ENCODE measurements at regions not wholly inside any gene's neighbourhood (a gene's known extent, or its start where the extent isn't known, plus 50 kb on each side); places are given as distances from the start of the nearest gene placed in this dataset.

DNA sequence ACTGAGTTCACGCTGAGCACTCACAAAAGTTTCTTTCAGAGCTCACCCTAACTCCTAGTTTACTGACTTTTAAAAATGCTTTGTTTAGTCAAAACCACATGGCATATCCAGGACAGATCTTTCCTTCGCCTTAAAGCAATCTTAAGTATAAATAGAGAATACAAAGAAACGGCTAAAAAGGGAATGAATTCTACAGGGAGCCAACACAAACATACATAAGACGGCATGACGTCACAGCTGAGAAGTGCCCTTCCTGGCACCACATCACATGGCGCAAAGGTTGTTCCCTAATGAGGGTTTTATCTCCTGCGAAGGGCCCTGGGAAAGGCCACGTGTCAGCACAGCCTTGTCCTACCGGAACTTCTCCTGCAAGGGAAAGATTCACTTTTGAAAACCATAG, 141.3 kb downstream of the IRX1 start:
- DNase-seq: no peak

DNA sequence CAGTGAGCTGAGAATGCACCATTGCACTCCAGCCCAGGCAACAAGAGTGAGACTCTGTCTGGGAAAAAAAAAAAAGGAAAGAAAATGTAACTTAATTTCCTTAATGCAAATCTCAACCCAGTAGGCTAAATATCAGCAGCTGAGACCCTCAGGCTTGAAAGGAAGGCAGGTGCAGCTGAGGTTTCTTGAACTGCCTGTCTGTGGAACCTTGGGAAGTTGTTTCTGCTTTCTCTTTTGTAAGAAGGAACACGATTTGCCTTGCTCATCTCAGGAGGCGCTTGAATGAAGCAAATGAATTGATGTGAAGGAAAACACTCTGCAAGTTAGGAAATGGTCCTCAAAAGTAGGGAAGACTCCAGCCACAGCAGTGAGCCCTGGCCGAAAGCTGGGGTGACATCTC, 143.3 kb downstream of the IRX1 start:
- DNase-seq: no peak

DNA sequence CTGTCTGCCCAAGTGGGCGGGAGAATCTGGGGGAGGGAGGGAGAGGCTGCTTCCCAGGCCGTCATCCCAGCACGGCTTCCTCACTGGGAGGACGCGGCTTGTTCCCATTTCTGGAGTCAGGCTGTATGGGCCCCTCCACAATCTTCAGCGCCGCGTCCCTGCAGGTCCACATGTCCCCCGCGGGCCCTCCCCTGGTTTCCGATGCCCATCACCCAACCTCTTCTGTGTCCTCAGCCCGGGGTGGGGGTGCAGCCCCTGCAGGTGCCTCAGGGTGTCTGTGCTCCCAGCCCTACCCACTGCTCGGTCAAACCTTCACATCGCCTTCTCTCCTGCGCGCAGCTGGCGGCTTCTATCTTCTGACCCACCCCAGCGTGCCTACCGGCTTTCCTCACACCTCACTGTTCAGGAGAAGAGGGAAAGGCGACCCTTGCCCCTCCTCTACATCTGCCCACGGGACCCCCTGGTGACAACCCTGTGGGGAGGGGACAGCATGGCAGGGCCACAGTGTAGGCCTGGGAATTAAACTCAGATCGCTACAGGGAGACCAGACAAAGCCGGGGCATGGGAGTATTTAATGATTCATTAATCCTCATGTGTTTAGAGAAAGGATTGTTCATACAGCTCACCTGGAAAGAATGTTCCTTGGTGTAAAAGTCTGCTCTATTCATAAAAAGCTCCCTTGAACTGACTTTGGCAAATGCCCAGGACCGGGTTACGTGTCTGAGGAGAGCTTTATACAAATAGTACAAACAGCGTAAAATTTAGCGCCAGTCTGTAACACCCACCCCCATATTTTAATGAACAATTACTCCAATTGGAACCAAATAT, 145.1 kb downstream of the IRX1 start:
- DNase-seq: no peak

DNA sequence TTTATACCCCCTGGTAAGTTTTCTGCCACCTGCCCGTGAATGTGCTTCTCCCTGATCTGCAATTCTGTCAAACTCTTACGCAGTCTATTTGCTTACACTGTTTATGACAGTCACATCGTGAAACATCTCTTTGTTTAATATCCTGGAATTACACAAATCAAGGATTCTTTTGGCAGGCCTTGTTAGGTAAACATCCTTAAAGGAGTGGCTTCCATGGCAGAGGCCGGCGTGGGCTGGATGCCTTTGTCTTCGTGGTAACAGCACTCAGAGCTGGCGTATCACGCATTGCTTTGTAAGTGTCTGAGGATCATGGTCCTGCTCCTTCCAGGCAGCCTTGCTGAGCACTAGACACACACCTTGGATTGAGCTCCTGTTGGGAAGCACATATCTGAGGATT, 145.7 kb downstream of the IRX1 start:
- DNase-seq: no peak

DNA sequence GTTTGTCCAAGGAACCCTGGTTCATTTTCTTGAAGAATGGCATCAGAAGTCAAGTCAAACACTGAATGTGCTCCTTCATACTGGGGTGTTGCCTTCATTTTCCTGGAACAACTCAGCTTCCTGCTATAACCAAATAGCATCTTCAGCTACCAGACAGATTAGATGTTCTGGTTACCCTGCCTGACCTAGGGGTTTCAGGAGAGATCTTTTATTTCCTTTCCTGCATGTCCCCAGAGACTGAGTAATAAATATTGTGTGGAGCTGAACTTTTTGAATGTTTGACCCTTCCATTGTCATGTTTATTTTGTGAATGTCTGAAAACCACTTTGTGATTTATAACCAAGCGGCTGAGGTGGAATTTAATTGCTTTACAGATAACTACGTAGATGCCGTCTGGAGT, 147.1 kb downstream of the IRX1 start:
- DNase-seq: no peak

DNA sequence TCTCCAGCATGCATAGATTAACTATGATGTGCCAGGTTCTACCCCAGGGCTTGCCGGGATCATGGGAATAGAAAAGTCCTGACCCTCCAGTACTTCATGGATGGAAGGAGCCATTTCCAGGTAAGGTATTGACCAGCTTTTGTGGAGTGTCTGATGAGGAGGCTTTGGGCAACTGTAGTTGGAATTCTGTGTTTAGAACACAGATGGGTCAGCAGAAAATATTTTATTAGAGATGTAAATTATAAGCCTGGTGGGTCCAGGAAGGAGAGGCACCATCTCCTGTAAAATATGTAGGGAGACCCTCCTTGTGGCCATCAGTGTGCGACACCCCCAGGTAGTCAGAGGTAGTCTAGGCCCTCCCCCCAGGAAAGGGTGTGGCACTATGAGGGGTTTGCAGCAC, 156.2 kb downstream of the IRX1 start:
- no peak for DNase-seq

DNA sequence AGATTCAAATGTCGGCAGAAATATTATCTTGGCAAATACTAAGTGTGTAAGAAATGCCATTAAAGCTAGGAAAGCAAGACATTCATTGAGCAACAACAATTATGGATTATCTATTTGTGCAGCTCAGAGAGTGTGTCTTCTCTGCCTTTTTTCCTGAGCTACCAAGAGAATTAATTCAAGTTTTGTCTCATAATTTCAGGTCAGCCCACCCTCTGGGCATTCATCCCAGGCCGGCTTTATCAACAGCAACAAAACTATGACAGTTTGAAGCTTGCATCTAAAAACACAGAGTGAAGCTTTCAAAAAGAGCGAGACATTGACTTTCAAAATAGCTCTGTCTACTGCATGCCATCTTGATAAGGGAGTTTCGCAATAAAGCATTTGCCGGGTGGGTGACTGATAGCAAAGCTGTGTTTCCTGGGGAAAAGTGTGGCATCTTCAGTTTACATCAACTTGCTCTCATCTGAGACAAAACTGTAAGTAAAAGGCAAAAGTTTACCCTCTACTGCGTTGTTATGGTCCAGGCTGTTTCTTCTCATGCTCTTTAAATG, 182.4 kb downstream of the IRX1 start:
- DNase-seq: no peak

DNA sequence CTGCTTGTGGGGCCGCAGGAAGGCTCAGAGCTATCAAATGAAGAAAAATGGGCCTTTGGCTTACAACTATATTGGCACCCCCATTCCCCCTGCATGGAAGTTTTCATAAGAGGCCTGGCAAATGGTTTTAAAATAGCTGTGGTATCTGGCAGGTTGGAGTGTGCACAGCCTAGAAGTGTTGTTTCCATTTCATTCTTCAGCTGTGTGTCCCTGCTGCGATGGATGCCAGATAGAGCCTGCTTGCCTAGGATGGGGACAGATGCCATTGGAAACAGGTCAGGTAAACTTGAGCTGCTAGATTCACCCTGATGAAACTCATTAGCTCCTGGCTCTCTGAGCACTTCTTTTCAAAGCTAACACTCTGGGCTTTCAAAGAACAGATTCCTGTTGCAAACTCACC, 183.3 kb downstream of the IRX1 start:
- no peak for DNase-seq

DNA sequence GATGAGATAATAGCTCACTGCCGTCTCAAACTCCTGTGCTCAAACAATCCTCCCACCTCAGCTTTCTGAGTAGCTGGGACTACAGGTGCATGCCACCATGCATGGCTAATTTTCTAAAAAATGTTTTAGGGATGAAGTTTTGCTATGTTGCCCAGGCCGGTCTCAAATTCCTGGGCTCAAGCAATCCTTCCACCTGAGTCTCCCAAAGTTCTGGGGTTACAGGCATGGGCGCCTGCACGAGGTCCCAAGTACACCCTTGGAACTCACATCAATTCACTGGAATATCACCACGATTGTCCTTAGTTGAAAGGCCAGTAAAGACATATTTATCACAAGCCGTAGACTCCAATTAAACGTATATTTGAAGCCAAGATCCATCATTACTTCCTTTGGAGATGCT, 184.6 kb downstream of the IRX1 start:
- DNase-seq: no peak

DNA sequence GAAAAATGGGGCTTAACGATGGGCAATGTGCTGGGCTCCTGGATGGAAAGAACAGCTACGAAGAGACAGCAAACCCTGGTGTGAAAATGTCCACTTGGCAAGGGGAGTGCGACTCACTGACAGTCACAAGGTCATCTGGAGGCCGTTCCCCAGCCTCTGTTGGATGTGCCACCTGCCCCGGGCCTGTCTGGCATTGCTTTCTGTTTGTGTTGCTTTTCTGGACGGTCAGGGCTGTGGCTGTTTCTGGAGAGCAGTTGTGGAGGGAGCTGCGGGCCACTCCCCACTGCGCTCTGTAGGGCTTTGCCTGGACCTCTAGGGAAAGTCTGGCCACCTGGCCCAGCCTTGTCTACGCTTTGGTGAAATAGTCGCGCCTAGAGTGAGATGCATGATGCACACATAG, 185.3 kb downstream of the IRX1 start:
- DNase-seq: no peak

DNA sequence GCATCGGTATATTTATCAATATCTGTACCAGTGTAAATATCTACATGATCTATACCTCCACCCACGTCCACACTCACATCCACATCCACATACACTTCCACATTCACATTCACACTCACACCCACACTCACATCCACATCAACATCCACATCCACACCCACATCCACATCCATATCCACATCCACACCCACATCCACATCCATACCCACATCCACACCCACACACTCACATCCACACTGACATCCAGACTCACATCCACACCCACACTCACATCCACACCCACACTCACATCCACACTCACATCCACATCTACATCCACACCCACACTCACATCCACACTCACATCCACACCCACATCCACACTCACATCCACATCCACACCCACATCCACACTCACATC, 189.2 kb downstream of the IRX1 start:
- DNase-seq: no peak

DNA sequence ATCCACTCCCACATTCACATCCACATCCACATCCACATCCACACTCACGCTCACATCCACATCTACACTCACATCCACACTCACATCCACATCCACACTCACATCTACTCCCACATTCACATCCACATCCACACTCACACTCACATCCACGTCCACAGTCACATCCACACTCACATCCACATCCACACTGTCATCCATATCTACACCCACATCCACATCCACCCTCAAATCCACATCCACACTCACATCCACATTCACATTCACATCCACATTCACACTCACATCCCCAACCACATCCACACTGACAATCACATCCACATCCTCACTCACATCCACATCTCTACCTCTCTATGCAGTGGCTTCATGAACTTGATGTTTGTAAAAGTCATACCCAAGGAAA, 190.5 kb downstream of the IRX1 start:
- no peak for DNase-seq

DNA sequence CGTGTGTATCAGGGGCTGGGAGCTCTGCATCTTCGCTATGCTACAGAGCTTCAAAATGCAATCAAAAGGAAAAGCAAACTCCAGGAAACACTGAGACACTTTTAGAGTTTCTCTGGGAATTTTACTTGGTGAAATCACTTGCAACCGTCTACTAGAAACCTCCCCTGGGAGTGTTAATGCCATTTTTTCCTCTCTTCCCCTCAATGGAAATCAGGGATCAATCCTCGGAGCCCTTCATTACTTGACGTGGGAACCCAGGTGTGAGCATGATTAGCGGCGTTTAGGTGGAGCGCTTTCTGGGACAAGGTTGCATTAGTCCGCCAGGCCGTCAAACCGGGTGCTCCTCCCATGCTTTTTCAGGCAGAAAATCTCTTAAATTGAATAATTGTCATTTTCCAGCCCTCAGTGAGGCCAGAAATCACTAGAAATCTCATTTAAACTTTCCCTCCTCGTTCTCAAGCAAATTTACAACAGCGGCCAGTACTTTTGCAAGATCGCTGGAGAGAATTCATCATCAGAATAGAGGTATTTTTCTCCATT, 191.3 kb downstream of the IRX1 start:
- no peak for DNase-seq

DNA sequence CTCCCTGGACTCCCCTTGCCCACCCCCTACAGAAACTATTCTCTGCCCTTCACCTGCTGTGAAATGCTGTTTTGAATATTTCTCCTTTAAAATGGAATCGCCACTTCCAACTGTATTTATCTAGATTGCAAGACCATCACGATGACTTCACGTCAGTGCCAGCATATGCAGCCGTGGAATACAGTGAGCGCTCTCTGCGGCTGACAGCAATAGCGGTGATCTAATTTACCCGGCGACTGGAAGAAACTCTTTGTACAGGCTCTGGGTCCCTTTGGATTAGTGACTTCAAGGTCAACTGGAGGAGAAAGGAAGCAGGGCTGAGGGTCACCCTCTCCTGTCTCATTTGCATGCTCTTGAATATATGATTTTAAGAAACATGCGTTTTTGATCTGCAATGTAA, 192.0 kb downstream of the IRX1 start:
- DNase-seq: no peak

DNA sequence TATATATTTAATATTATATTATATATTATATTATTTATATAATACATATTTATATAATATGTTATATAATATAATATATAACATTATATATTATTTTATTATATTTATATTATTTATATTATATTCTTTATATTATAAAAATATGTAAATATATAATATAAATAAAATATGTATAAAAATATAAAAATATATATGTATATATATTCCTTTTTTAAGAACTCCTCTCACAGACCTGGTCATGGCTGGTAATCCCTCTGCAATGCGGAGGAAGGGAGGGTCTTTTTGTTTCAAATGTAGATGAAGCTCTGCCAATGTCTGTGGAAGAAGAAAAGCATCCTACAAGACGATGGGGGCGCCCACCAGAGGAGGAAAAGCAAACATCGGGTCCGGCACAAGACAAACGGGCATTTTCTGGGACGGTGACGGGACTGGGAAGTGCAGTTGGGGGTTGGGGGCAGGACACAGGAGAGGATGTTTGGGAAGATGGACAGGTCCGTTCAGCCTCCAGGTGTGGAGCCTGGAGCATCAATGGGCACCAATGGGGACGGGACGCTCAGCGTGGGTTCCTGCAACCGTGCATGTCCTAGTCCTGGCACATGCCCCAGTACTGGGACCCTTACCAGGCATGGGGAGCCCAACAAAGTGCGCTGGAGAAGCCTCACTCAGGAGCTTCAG, 194.0 kb downstream of the IRX1 start:
- DNase-seq: no peak

DNA sequence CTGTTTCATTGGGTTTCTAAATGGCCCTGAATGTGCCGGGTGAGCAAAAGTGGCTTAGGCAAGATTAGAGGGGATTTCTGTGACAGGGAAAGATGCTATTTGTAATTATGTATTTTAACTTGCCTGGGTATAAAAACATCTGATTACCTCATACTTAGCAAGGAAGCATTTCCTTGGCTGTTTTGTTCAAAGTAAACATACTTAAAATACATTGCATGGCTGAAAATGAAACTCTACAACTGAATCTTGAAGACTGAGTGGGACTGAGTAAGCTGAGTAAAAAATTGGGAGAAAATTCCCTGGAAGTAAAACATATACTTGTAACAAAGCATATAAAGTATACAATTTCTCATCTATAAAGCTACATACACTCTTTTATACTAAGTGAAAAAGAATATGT, 197.5 kb downstream of the IRX1 start:
- no peak for DNase-seq

DNA sequence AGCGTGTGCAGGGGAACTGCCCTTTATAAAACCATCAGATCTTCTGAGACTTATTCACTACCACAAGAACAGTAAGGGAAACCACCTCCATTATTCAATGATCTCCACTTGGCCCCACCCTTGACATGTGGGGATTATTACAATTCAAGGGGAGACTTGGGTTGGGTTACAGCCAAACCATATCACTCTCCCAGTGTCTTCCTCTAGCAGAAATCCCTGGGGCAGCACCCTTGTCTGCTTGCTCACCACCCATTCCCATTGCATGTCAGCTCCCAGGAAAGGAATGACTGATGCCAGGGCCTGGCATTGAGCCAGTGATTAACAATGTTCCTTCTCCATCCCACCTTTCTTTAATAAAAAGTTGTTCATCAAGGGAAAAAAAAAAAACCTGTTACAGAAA, 199.0 kb downstream of the IRX1 start:
- no peak for DNase-seq

DNA sequence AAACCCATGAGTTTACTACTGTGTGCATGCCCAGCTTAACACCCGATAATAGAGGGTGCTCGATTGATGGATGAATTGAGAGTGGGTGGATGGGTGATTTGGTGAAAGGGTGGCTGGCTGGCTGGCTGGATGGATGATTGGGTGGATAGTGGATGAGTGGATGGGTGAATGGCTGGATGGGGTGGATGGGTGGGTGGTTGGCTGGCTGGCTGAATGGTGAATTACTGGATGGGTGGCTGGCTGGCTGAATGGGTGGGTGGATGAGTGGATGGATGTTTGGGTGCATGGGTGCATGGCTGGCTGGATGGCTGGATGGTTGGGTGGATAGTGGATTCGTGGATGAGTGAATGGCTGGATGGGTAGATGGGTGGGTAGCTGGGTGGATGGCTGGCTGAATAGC, 201.1 kb downstream of the IRX1 start:
- no peak for DNase-seq

DNA sequence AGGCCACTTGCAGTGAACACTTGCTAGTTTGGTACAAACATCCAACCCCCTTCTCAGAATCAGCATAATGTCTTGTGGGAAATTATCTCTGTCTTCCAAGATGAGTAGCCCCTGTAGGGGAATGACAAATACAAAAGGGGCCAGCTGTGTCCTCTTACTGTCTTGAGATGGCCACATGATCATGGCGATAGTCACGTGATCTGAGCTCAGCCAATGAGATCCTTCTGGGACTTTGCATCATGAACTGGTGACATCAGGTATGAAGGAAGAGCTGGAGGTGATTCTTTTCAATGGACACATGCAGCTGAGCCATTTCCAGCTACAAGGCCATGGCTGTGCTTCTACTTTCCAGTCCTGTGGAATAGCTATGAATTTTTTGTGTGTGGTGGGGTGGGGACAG, 206.3 kb downstream of the IRX1 start:
- DNase-seq: no peak

DNA sequence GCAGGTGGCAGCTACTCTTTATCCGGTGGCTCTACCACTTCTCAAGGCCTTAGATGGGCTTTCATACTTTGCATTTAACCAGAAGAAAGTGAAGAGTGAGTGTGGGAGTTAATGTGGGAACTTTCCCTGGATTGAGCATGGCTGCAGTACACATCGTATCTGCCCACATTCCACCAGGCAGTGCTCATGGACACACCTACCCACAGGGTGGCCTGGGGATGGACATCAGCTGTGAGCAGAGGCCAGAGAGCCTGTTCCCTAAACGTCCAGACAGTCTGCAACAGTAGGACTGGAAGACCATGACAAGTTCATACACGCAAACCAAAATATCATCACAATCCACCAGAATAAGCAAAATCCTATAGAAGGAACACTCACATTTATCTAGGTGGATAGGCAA, 213.8 kb downstream of the IRX1 start:
- DNase-seq: no peak

DNA sequence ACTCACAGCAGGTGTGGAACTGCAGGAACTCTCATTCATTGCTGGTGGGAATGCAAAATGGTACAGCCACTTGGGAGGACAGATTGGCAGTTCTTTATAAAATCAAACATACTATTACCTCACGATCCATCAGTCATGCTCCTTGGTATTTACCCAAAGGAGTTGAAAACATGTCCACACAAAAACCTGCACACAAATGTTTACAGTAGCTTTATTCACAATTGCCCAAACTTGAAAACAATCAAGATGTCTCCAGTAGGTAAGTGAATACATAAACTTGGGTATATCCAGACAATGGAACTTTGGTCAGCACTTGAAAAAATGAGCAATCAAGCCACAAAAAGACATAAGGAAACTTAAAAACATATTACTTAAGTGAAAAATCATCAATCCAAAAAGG, 215.5 kb downstream of the IRX1 start:
- DNase-seq: no peak

DNA sequence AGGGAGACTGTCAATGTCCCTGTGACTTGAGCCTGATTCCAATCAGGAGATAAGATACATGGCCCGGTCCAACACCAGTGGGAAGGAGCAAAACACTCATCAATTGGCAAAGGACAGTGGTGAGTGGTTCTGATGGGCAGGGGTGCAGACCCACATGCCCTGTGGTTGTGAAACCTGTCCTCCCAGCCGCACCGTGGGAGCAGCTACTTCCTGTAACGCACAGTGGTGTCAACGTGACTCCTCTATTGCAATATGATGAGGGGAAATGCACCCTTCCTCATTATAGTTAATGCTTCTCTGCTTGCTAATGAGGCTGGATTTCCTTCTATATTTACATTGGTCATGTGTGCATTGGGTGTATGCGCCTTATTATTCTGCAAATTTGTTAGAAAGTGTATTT, 223.0 kb downstream of the IRX1 start:
- DNase-seq: peak; percentile 49 to 78 (median 60)

DNA sequence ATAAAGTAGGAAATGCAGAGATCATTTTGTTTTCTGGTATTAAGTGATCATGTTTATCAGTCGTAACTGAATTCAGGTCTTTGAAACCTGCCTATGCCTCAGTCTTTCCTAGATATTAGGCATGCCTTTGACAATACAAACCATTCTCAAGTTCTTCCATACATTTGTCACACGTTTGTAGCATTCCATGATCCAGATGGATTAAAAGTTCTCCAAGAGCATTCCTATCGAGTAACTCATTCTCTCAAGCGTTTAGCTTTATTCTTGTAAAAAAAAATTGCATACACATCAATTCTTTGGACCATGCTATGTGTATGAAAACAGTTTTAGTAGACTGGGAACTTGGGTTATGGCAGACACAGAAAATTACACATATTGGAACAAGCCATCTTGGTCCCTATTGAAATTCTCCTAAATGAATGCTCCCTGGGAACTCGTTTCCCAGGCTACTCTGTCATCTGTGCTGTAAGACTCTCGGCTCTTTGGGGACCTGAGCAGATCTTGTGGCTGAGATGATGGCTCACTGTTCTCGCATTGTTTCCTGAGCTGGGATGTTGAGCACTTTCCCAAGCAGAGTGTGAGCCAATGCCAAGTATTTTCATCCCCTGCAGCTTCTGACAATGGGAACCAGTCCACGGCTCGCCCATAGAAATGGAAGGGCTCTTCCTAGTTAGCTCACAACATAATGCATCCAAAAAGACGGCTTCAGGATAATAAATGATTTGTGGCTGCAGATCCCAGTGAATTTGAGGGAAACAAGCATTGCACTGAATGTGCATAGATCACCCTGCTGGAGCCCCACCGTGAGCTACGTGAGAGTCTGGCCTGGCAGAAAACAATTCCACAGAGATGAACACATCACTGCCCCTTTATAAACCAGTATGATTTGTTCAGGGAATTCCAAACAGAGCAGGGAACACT, 230.2 kb downstream of the IRX1 start:
- no peak for DNase-seq
